H1 (cell line): ENCODE measurements at regions not wholly inside any gene's neighbourhood (a gene's known extent, or its start where the extent isn't known, plus 50 kb on each side); places are given as distances from the start of the nearest gene placed in this dataset.
A peak's percentile ranks its signal among the peaks of the same experiment; 100 is the strongest.

Experiments
- CTCF ChIA-PET: fragments of 300-600 bp; sonication (Branson Sonifier 250); formaldehyde crosslinking; loops from one replicate; lab custom pipeline; 2021; ENCODE audit not compliant: partially characterized antibody; lab: Charles Lee
- POLR2A ChIA-PET: fragments of 300-600 bp; sonication (Branson Sonifier 250); formaldehyde crosslinking; loops from one replicate; lab custom pipeline; 2021; ENCODE audit warnings: inconsistent platforms; ENCODE audit not compliant: partially characterized antibody; lab: Charles Lee
- DNase-seq, 2 experiments: peaks; one replicate each; pipeline versions ENCODE4 v3.0.0 to v3.0.0-alpha.2; 2010 to 2022; ENCODE audit warnings: low spot score in 2 of 2, low read depth in 1 of 2, mixed read lengths in 1 of 2
- FAIRE-seq: peaks from 2 replicates; lab custom pipeline; 2011; peaks lifted over from hg19 to GRCh38; lab: Jason Lieb, UNC
- H2AFZ ChIP-seq: 2 replicates; pipeline ENCODE4 v1.8.1; 2012; ENCODE audit warnings: low read length, inconsistent platforms
- H2AK5ac ChIP-seq: 2 replicates; pipeline ENCODE4 v1.6.1; 2013; ENCODE audit warnings: low read depth, low read length
- H2BK120ac ChIP-seq: replicated peaks from 2 replicates; pipeline ENCODE3; 2013; ENCODE audit warnings: low read depth, low read length, inconsistent platforms
- H2BK12ac ChIP-seq: 2 replicates; pipeline ENCODE4 v1.6.1; 2013; ENCODE audit warnings: low read depth, low read length
- H2BK15ac ChIP-seq: 2 replicates; pipeline ENCODE4 v1.6.1; 2013; ENCODE audit warnings: low read length
- H2BK20ac ChIP-seq: 2 replicates; pipeline ENCODE4 v1.6.1; 2013; ENCODE audit warnings: low read length
- H2BK5ac ChIP-seq: 2 replicates; pipeline ENCODE4 v1.6.1; 2013; ENCODE audit warnings: low read depth, low read length
- H3K14ac ChIP-seq: 2 replicates; pipeline ENCODE4 v1.6.1; 2013; ENCODE audit warnings: inconsistent platforms; ENCODE audit not compliant: insufficient read length
- H3K18ac ChIP-seq: 2 replicates; pipeline ENCODE4 v1.6.1; 2013; ENCODE audit warnings: low read length; ENCODE audit errors: extremely low read depth
- H3K23ac ChIP-seq: 2 replicates; pipeline ENCODE4 v1.6.1; 2013; ENCODE audit warnings: inconsistent platforms; ENCODE audit not compliant: insufficient read length
- H3K23me2 ChIP-seq: 2 replicates; pipeline ENCODE4 v1.6.1; 2013; ENCODE audit warnings: low read depth, low read length
- H3K27ac ChIP-seq: 2 replicates; pipeline ENCODE4 v1.6.1; 2011; ENCODE audit warnings: low read depth, low read length, inconsistent platforms
- H3K27me3 ChIP-seq, 4 experiments: replicated peaks in 1 of 4; 1 replicate in 1 of 4; 2 replicates in 3 of 4; pipeline versions ENCODE4 v1.6.1 to v1.8.1; 2011 to 2013; ENCODE audit warnings: low read length in 3 of 4, mild to moderate bottlenecking in 3 of 4, inconsistent platforms in 2 of 4, mixed read lengths in 2 of 4, moderate library complexity in 1 of 4; ENCODE audit not compliant: control insufficient read depth in 3 of 4, insufficient read depth in 3 of 4; ENCODE audit errors: extremely low read depth in 1 of 4
- H3K36me3 ChIP-seq, 4 experiments: 2 replicates each; pipeline versions ENCODE4 v1.6.1 to v1.8.1; 2011 to 2013; ENCODE audit warnings: mild to moderate bottlenecking in 4 of 4, low read length in 3 of 4, moderate library complexity in 2 of 4, control low read depth in 1 of 4, inconsistent platforms in 1 of 4; ENCODE audit not compliant: insufficient read depth in 4 of 4, control insufficient read depth in 2 of 4
- H3K4ac ChIP-seq: replicated peaks from 2 replicates; pipeline ENCODE3; 2013; ENCODE audit warnings: low read length, low read depth, mixed read lengths, inconsistent platforms; ENCODE audit not compliant: insufficient read length
- H3K4me1 ChIP-seq, 4 experiments: replicated peaks in 1 of 4; 1 replicate in 1 of 4; 2 replicates in 3 of 4; pipeline versions ENCODE4 v1.6.1 to v1.8.1; 2011 to 2013; ENCODE audit warnings: low read length in 3 of 4, inconsistent platforms in 2 of 4, mixed read lengths in 1 of 4; ENCODE audit not compliant: insufficient read depth in 4 of 4, control insufficient read depth in 3 of 4
- H3K4me2 ChIP-seq, 2 experiments: 2 replicates each; pipeline versions ENCODE4 v1.6.1 to v1.8.1; 2011 to 2013; ENCODE audit warnings: low read depth in 2 of 2, low read length in 2 of 2, control low read depth in 1 of 2, inconsistent platforms in 1 of 2, mild to moderate bottlenecking in 1 of 2; ENCODE audit not compliant: insufficient read depth in 1 of 2
- H3K4me3 ChIP-seq, 4 experiments: fragments of 200-600, 300-600 bp in 1 of 4; sonication (generic), shearing (Covaris generic), sonication (Bioruptor Twin) in 1 of 4; 2 replicates each; pipeline versions ENCODE4 v1.5.1 to v1.8.1; 2011 to 2016; ENCODE audit warnings: low read length in 4 of 4, low read depth in 3 of 4, control low read depth in 2 of 4, inconsistent platforms in 2 of 4, mild to moderate bottlenecking in 2 of 4, mixed read lengths in 1 of 4, moderate library complexity in 1 of 4; ENCODE audit not compliant: insufficient read depth in 2 of 4; ENCODE audit errors: extremely low read depth in 1 of 4
- H3K56ac ChIP-seq: replicated peaks from 2 replicates; pipeline ENCODE3; 2013; ENCODE audit warnings: low read depth, mild to moderate bottlenecking, mixed read lengths, low read length, inconsistent platforms; ENCODE audit not compliant: insufficient read length
- H3K79me1 ChIP-seq: 2 replicates; pipeline ENCODE4 v1.6.1; 2013; ENCODE audit warnings: low read depth, low read length, control low read depth
- H3K79me2 ChIP-seq, 2 experiments: 2 replicates each; pipeline versions ENCODE4 v1.6.1 to v1.8.1; 2012 to 2013; ENCODE audit warnings: low read length in 2 of 2, mild to moderate bottlenecking in 2 of 2, inconsistent platforms in 1 of 2; ENCODE audit not compliant: insufficient read depth in 2 of 2, control insufficient read depth in 1 of 2
- H3K9ac ChIP-seq, 4 experiments: replicated peaks in 1 of 4; 1 replicate in 1 of 4; 2 replicates in 3 of 4; pipeline versions ENCODE4 v1.6.1 to v1.8.1; 2011 to 2013; ENCODE audit warnings: low read depth in 3 of 4, low read length in 3 of 4, control low read depth in 2 of 4, mild to moderate bottlenecking in 2 of 4, moderate library complexity in 2 of 4, inconsistent platforms in 1 of 4; ENCODE audit errors: extremely low read depth in 1 of 4
- H3K9me3 ChIP-seq, 2 experiments: 2 replicates each; pipeline versions ENCODE4 v1.6.1 to v1.8.1; 2012 to 2013; ENCODE audit warnings: mild to moderate bottlenecking in 2 of 2, moderate library complexity in 2 of 2, control low read depth in 1 of 2, inconsistent platforms in 1 of 2, low read depth in 1 of 2, low read length in 1 of 2, mixed read lengths in 1 of 2; ENCODE audit not compliant: insufficient read depth in 2 of 2
- H4K20me1 ChIP-seq, 2 experiments: replicated peaks in 1 of 2; 2 replicates each; pipeline versions ENCODE3 to v1.8.1; 2011 to 2013; ENCODE audit warnings: inconsistent platforms in 2 of 2, low read length in 2 of 2, mild to moderate bottlenecking in 1 of 2; ENCODE audit not compliant: insufficient read depth in 2 of 2, control insufficient read depth in 1 of 2
- H4K5ac ChIP-seq: 2 replicates; pipeline ENCODE4 v1.6.1; 2013; ENCODE audit warnings: low read length, low read depth, mixed read lengths, inconsistent platforms; ENCODE audit not compliant: insufficient read length
- H4K8ac ChIP-seq: 2 replicates; pipeline ENCODE4 v1.8.0; 2013; ENCODE audit warnings: mild to moderate bottlenecking, moderate library complexity, low read length, inconsistent platforms; ENCODE audit not compliant: insufficient read depth; ENCODE audit errors: extremely low read depth
- H4K91ac ChIP-seq: replicated peaks from 2 replicates; pipeline ENCODE3; 2013; ENCODE audit warnings: low read length, mixed read lengths, inconsistent platforms; ENCODE audit not compliant: insufficient read length
- CTCF ChIP-seq, 3 experiments: IDR thresholded peaks; 1 replicate in 2 of 3; 2 replicates in 1 of 3; pipeline versions ENCODE4 v1.5.1 to v1.6.1; 2011; ENCODE audit warnings: low read length in 3 of 3, mild to moderate bottlenecking in 3 of 3, inconsistent platforms in 2 of 3, low read depth in 1 of 3, moderate library complexity in 1 of 3; ENCODE audit not compliant: insufficient read depth in 1 of 3; ENCODE audit errors: control extremely low read depth in 1 of 3
- EP300 ChIP-seq, 2 experiments: IDR thresholded peaks; 1 replicate in 1 of 2; 2 replicates in 1 of 2; pipeline ENCODE4 v1.6.1; 2011 to 2012; ENCODE audit warnings: low read depth in 2 of 2, low read length in 2 of 2, mild to moderate bottlenecking in 2 of 2, borderline replicate concordance in 1 of 2, inconsistent platforms in 1 of 2, moderate library complexity in 1 of 2
- NANOG ChIP-seq: IDR thresholded peaks from 2 replicates; pipeline ENCODE4 v1.6.1; 2011; ENCODE audit warnings: low read length, low read depth, mild to moderate bottlenecking, inconsistent platforms; ENCODE audit not compliant: insufficient read depth, poor library complexity, severe bottlenecking
- POLR2AphosphoS5 ChIP-seq: IDR thresholded peaks from 2 replicates; pipeline ENCODE4 v1.6.1; 2011; ENCODE audit warnings: low read depth, low read length
- WGBS, 2 experiments: shearing (Covaris generic) in 1 of 2; methylation state at CpG; one replicate each; pipeline versions ENCODE4 v1.1.6 to v1.1.7; 2013 to 2015; ENCODE audit warnings: low lambda C conversion rate in 2 of 2, mixed read lengths in 2 of 2, inconsistent platforms in 1 of 2, low coverage in 1 of 2, missing lambda C conversion rate in 1 of 2; ENCODE audit not compliant: insufficient replicate concordance in 2 of 2, insufficient coverage in 1 of 2, insufficient read length in 1 of 2; ENCODE audit errors: extremely low coverage in 1 of 2, missing lambda C conversion rate in 1 of 2; 5-methylcytosine and 5-hydroxymethylcytosine counted together

- Histone ChIP-seq H3K14ac (no peak overlapping the region), H3K79me1 (no peaks in the 10 kb centered on the region), H3K9ac (no peak overlapping the region), H4K91ac (no peak overlapping the region), H2BK15ac (0 out of 2 replicates have a peak overlapping the region, but pooled peaks have one; percentile 5), H2BK5ac (no peak overlapping the region), H4K20me1 (no peaks in the 10 kb centered on the region), H3K18ac (peak overlapping the region; percentile 7; the same call in 1 of the 2 replicates), H2BK120ac (no peak overlapping the region), H4K8ac (no peak overlapping the region), H2AK5ac (no peak overlapping the region), H3K9me3 (no peaks in the 10 kb centered on the region), H3K4me1 (peaks cover 0 to 12% (median 2%) of the 10 kb centered on the region in 4 experiments; a peak in 5 of 7 replicates), H3K23me2 (peaks cover 3% of the 10 kb centered on the region; the same call in 1 of the 2 replicates), H3K27ac (no peak overlapping the region), H3K23ac (no peak overlapping the region), H3K79me2 (no peaks in the 10 kb centered on the region), H2BK20ac (no peak overlapping the region), H2BK12ac (no peak overlapping the region), H3K4ac (no peak overlapping the region), H3K27me3 (no peaks in the 10 kb centered on the region), H4K5ac (no peak overlapping the region), H3K56ac (no peak overlapping the region), H3K4me3 (no peak overlapping the region), H3K4me2 (0 out of 4 replicates have a peak overlapping the region, but pooled peaks of 1 of the 2 experiments have one; percentile 21), H3K36me3 (no peaks in the 10 kb centered on the region), H2AFZ (peak overlapping the region; percentile 84)
- no peak for DNase-seq
- POLR2A ChIA-PET = no interaction called here
- TF ChIP-seq EP300 (IDR thresholded peaks at IDR 0.05; ENCODE audit: borderline replicate concordance in 1 of 2, low read depth in 2 of 2, low read length in 2 of 2) (no peak), CTCF (IDR thresholded peaks at IDR 0.05; ENCODE audit: control extremely low read depth in 1 of 3, insufficient read depth in 1 of 3, low read depth in 1 of 3, low read length in 3 of 3) (no peak), POLR2AphosphoS5 (no peak), NANOG (no peak)
- no peak for FAIRE-seq
- CTCF ChIA-PET = no interaction called here
- WGBS, 2 experiments = 52% methylated on average over 6 of the region's 6 CpGs; no CpG with 5 or more reads in 1 of the 2 experiments
Observed at GRCh38 chr19:13633109-13633508, 126.8 kb upstream of the CACNA1A start.
